ENCODE measurements at regions not wholly inside any gene's neighbourhood (a gene's known extent, or its start where the extent isn't known, plus 50 kb on each side); places are given as distances from the start of the nearest gene placed in this dataset.
A peak's percentile ranks its signal among the peaks of the same experiment; 100 is the strongest.
"Not testable (repeated sequence)": the region's sequence is repeated elsewhere in the genome, so short reads cannot be mapped to it uniquely, and the experiment has no call there.

- DNase-seq, result peak; percentile 55
Measured at GRCh38 chr2:238601433-238602222, 174.9 kb downstream of the ASB1 start.

GRCh38 chr2:238602223-238602960 is 175.7 kb downstream of the ASB1 start:
- no peak for DNase-seq

DNA sequence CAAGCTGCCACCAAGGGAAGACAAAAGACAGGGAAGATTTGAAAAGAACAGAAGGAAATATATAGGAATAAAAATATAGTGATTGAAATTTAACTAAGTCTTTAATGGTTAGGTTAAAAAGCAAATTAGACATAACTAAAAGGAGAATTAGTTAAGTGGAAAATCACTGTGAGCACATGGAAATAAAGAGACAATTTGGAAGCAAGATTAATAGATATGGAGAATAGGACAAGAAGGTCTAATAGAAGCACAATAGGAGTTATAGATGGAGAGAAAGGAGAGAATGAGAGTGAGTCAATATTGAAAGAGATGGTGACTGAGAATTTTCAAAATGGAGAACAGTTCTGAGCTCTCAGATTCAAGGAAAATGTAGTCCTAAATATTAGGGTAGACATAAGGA is 176.9 kb downstream of the ASB1 start:
- DNase-seq, result no peak

- DNase-seq, result no peak
Measured at GRCh38 chr2:238606311-238606710, 179.6 kb downstream of the ASB1 start.

GRCh38 chr2:238613610-238614009 is 186.9 kb downstream of the ASB1 start:
- DNase-seq, result no peak

GRCh38 chr2:238614376-238614775 is 187.6 kb downstream of the ASB1 start:
- no peak for DNase-seq

- DNase-seq, result no peak
Measured at GRCh38 chr2:238615187-238615586, 188.5 kb downstream of the ASB1 start.

DNA sequence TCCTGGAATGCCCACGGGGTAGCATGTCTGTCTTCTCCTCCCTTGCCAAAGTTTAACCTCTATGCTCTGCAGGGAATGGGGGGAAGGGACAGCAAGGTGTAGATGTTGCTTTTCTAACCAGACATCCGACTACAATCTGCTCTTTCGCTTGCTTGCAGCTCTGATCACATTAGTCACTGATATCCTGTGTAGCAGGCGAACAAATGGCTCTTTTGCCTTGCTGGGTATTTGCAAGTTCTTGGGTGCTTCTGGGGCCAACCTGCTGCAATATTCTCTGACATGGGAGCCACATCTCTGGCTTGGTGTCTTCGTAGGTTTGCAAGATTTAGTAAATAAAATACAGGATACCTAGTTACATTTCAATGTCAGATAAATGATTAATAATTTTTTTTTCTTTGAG is 190.0 kb downstream of the ASB1 start:
- DNase-seq, result no peak

GRCh38 chr2:238618494-238619283 is 192.0 kb downstream of the ASB1 start:
- not testable (repeated sequence) for DNase-seq

DNA sequence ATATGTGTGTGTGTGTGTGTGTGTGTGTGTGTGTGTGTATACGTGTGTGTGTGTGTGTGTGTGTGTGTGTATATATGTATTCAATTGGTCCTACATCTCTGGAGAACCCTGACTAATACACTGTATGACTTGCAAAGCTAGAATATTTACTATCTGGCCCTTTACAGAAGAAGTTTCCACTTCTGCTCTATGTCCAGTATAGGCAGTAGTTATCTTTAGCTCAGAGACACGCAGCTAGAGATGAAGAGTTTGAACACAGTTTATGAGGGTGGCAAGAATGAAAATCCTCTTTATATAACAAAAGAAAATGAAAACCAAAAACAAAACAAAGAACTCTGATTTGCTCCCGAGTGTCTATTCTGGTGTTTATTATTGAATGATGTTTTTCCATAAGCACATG is 201.2 kb downstream of the ASB1 start:
- no peak for DNase-seq

- DNase-seq, result no peak
Measured at GRCh38 chr2:238629064-238629463, 202.3 kb downstream of the ASB1 start.

- no peak for DNase-seq
Measured at GRCh38 chr2:238631491-238632180, 204.9 kb downstream of the ASB1 start.

DNA sequence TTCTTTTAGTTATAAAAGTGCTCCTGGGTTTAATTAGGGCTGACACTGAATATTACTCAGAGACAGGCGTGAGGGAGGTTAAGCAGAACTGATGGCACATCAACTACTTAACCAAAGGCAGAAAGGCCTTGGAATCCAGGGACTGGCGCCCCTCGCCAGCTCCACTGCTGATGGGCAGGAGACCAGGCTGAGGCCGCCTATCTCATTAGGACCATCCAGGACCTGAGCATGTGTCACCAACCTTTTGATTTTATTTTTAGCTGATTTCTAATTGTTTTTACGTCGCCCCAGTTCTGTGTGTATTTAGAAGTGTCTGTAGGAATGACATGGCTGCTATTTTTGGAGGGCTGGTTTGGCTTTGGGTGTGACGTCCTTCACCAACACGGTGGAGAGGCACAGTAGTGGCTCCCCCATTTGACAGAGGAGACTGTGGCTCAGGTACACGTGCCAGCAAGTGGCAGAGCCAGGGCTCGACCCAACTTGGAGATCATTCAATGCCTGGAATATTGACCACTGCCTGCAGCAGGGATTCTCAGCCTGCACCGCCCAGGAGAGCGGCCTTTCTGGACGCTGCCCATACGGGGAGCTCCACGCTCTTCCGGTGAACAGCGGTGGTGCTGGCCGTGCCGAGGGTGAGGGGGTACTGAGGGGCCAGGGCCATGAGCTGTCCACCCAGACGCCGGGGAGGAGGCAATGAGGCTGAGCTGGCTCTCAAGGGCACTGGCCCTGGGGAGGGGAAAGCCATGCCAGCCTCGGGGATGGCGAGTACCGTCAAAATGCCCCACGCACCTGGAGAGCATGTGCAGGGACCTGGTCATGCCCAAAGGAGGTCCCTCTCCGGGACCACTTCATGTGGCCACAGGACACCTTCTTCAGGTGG is 205.7 kb downstream of the ASB1 start:
- DNase-seq, result no peak

DNA sequence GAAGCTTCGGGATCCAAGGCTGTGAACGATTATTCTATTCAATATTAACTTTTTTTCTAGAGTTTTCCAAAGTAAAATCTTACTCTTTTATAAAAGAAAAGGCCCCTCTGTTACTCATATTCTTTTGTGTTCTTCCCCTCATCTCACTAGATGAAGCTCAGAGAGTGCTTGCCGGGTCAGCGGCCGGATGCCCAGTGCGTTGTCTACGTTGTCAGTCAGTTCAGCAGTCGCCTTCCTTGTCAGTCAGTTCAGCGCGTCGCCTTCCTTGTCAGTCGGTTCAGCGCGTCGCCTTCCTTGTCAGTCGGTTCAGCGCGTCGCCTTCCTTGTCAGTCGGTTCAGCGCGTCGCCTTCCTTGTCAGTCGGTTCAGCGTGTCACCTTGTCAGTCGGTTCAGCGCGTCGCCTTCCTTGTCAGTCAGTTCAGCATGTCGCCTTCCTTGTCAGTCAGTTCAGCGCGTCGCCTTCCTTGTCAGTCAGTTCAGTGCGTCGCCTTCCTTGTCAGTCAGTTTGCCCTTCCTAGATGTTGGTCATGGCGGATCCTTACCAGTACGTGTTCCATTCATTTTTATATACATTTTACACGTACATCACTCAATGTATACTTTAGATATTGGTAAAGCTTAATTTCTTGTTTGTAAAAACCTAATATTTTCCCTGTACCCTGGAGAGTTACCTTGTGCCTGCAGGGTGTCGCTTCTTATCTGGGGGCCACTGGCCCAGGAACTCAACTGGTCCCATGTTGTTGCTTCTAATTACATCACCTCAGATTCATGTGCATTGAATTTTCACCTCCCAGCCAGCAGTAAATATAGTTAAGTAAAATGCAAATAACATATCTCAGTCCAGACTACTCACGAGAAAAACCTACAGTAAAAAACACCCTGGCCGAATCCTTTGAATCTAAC is 206.9 kb downstream of the ASB1 start:
- DNase-seq, result no peak

DNA sequence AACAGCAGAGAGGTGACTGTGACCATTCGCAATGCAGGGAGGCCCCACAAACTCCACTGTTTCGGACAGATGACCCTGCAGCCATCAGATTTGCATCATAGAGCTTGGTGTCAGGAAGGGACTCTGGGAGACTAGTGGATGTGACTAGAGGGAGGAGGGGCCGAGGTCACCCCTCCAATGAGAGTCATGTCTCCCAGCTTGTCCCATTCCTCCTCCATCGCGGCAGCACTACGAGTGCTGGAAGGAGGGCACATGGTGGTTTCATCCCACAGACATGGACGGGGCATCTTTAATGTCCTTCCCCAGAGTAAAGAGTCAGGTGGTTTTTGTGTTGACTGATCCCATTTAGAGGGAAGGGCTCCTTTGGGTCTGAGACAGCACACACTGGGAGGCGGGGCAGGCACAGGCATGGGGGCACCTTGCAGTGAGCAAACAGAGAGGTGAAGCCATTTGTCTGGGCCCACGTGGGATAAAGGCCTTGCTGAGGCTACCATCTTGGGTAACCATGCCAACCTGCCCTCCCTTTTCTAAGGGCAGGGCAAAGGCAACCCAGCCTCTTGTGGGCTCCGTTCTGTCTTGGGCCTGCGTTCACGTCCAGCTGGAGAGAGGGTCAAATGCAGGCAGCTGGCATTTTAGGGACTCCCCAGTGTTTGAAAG is 208.1 kb downstream of the ASB1 start:
- no peak for DNase-seq

GRCh38 chr2:238635647-238636051 is 208.9 kb downstream of the ASB1 start:
- DNase-seq, result no peak

GRCh38 chr2:238636269-238637073 is 209.7 kb downstream of the ASB1 start:
- no peak for DNase-seq

DNA sequence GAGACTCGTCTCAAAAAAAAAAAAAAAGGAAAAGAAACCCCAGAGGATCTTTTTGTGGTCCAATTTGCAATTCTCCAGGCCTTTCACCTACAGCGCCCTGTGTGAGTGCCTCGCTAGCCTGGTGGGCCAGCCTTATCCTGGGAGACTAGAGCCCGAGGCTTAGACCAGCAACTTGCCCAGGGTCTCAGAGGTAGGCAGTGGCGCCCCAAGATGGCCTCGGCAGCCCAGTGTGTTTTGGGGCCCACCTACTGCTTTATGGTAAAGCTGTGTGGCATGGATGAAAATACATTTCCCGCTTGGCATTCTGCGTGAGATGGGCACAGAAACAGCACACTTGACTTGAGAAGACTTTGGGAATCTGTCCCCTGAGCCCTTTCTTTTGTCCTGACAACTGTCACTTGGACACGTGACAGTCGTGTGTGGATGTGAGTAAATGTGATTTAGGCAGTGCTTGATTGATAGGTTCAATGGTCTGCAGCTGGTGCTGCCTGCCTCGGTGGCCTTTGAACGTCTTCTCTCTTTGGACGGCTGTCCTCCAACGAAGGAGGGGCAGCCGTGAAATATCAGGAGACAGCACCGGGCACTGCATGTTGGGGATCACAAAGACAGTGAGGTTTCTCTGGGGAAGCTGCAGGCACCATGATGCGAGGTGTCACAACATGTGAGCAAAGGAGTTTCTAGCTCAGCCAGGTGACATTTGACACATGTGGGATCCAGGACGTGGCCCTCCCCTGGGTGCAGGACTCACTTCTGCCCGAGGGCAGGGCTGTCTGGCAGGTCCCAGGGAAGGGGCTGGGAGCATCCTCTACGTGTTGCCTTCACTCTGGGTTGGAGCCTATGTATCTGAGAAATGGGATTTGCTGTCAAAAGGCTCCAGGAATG is 209.5 kb upstream of the TWIST2 start:
- DNase-seq, result no peak
